ENCODE measurements at regions not wholly inside any gene's neighbourhood (a gene's known extent, or its start where the extent isn't known, plus 50 kb on each side); places are given as distances from the start of the nearest gene placed in this dataset.

DNA sequence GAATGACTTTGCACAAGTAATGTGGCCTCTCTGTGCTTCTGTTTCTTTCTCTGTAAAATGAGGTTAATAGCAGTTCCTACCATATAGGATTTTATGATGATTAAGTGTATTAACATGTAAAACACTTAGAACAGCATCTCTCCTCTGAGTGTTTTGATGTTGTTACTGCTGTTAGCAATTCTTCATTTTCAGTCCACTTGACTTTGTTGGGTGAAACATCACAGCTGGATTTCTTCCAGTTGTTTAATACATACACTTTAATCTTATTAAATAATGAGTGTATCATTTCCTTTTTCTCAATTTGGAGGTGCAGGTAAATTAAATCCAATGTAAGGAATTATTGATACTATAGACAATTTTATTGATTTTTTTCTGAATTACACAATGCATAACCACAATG, 113.6 kb downstream of the KDR start:
- no peak for TF ChIP-seq EZH2 (IDR thresholded peaks at IDR 0.05; ENCODE audit: borderline replicate concordance, insufficient read depth, low read depth, low read length, poor library complexity, severe bottlenecking)
- TF ChIP-seq, protein P1, sequence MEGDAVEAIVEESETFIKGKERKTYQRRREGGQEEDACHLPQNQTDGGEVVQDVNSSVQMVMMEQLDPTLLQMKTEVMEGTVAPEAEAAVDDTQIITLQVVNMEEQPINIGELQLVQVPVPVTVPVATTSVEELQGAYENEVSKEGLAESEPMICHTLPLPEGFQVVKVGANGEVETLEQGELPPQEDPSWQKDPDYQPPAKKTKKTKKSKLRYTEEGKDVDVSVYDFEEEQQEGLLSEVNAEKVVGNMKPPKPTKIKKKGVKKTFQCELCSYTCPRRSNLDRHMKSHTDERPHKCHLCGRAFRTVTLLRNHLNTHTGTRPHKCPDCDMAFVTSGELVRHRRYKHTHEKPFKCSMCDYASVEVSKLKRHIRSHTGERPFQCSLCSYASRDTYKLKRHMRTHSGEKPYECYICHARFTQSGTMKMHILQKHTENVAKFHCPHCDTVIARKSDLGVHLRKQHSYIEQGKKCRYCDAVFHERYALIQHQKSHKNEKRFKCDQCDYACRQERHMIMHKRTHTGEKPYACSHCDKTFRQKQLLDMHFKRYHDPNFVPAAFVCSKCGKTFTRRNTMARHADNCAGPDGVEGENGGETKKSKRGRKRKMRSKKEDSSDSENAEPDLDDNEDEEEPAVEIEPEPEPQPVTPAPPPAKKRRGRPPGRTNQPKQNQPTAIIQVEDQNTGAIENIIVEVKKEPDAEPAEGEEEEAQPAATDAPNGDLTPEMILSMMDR (IDR thresholded peaks at IDR 0.05): no peak

Data from B cell (primary cell).